ENCODE measurements at regions not wholly inside any gene's neighbourhood (a gene's known extent, or its start where the extent isn't known, plus 50 kb on each side); places are given as distances from the start of the nearest gene placed in this dataset.
"Not testable (repeated sequence)": the region's sequence is repeated elsewhere in the genome, so short reads cannot be mapped to it uniquely, and the experiment has no call there.

GRCh38 chr13:50285283-50285682 is 270.0 kb downstream of the KCNRG start:
- DNase-seq (ENCODE audit: low read depth), result no peak
- TF ChIP-seq CTCF (IDR thresholded peaks at IDR 0.05; ENCODE audit: low read depth, low read length, missing control alignments), result no peak
- H3K4me3 ChIP-seq (ENCODE audit: low read depth, low read length), result no peak overlapping the region
- in situ Hi-C loops (cut with HindIII; ENCODE audit: low sequenced_read_pairs), result no loop called here

- in situ Hi-C loops (cut with HindIII; ENCODE audit: low sequenced_read_pairs), result no loop called here
- no peak overlapping the region for H3K4me3 ChIP-seq (ENCODE audit: low read depth, low read length)
- DNase-seq (ENCODE audit: low read depth), result no peak
- TF ChIP-seq CTCF (IDR thresholded peaks at IDR 0.05; ENCODE audit: low read depth, low read length, missing control alignments), result no peak
These were observed 271.1 kb downstream of the KCNRG start for GRCh38 chr13:50286324-50286723.

GRCh38 chr13:50290186-50290585 is 274.9 kb downstream of the KCNRG start:
- no peak overlapping the region for H3K4me3 ChIP-seq (ENCODE audit: low read depth, low read length)
- no peak for DNase-seq (ENCODE audit: low read depth)
- in situ Hi-C loops (cut with HindIII; ENCODE audit: low sequenced_read_pairs), result no loop called here
- TF ChIP-seq CTCF (IDR thresholded peaks at IDR 0.05; ENCODE audit: low read depth, low read length, missing control alignments), result no peak

GRCh38 chr13:50291611-50292010 is 276.4 kb downstream of the KCNRG start:
- H3K4me3 ChIP-seq (ENCODE audit: low read depth, low read length), result no peak overlapping the region
- in situ Hi-C loops (cut with HindIII; ENCODE audit: low sequenced_read_pairs), result no loop called here
- no peak for TF ChIP-seq CTCF (IDR thresholded peaks at IDR 0.05; ENCODE audit: low read depth, low read length, missing control alignments)
- no peak for DNase-seq (ENCODE audit: low read depth)

GRCh38 chr13:50292081-50292480 is 276.8 kb downstream of the KCNRG start:
- no peak for DNase-seq (ENCODE audit: low read depth)
- no peak for TF ChIP-seq CTCF (IDR thresholded peaks at IDR 0.05; ENCODE audit: low read depth, low read length, missing control alignments)
- in situ Hi-C loops (cut with HindIII; ENCODE audit: low sequenced_read_pairs), result no loop called here
- H3K4me3 ChIP-seq (ENCODE audit: low read depth, low read length), result no peak overlapping the region

GRCh38 chr13:50294425-50294824 is 279.2 kb downstream of the KCNRG start:
- H3K4me3 ChIP-seq (ENCODE audit: low read depth, low read length); in situ Hi-C loops (cut with HindIII; ENCODE audit: low sequenced_read_pairs); DNase-seq (ENCODE audit: low read depth): not testable (repeated sequence)

- H3K4me3 ChIP-seq (ENCODE audit: low read depth, low read length), result no peak overlapping the region
- peak; percentile 1 for DNase-seq (ENCODE audit: low read depth)
- no peak for TF ChIP-seq CTCF (IDR thresholded peaks at IDR 0.05; ENCODE audit: low read depth, low read length, missing control alignments)
- in situ Hi-C loops (cut with HindIII; ENCODE audit: low sequenced_read_pairs), result no loop called here
These were observed 284.5 kb downstream of the KCNRG start for GRCh38 chr13:50299546-50300249.

All from astrocyte of the cerebellum (primary cell).